ENCODE measurements at regions not wholly inside any gene's neighbourhood (a gene's known extent, or its start where the extent isn't known, plus 50 kb on each side); places are given as distances from the start of the nearest gene placed in this dataset.
"Not testable (repeated sequence)": the region's sequence is repeated elsewhere in the genome, so short reads cannot be mapped to it uniquely, and the experiment has no call there.

DNA sequence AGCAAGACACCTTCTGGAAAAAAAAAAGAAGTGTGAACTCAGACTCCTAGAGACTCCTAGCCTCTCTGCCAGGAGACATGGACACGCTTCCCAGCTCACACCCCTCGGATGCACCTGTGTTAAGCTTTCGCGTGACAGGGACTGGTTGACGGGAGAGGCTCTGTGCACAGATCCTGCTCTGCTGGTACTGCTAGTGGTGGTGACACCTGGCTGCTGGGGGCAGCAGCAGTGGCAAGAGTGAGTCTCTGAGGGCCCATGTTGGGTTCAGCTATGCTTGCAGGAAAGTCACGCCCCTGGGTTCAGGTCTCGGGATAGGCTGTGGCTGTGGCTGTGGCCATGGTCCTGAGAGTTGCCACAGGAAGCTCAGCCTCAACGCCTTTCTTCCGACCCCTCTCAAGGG lies 81.1 kb downstream of the XRCC2 start:
- no peak for DNase-seq

DNA sequence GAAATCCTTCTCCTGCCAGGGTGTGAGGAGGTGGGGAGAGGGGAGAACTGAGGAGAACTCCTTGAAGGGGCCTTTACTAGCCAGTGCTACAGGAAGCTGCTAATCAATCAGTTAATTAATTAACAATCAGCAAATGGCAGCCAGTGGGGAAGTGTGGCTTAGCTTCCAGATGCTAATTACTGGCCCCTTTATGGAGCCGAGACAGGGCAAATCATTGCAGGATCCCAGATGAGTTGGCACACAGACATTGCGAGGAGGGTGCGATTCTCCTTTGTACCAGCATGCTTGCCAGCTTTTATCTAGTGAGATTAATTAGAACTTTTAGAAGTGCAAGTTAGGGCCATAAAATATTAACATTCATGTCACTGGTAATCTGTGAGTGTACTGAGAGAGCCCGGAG lies 84.0 kb downstream of the XRCC2 start:
- DNase-seq: no peak

DNA sequence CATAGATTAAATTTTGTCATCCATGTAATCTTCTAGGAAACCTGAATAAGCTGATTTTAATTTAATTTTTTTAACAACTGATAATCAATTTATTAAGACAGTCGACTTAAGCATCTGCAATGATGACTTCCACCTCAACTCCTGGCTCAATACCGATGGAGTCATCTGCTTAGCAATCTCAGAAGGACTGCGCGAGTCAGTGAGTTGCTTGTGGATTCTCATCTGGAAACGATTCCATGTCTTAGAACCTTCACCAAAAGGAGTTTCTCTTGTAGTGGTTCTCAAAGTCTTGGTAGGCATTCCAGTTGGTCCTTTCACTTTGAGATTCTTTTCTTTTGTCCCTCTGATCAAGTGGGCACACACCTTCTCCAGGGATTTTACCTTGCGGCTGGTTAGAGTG lies 85.5 kb downstream of the XRCC2 start:
- no peak for DNase-seq

- DNase-seq: not testable (repeated sequence)
Measured at GRCh38 chr7:152589821-152590220, 86.1 kb downstream of the XRCC2 start.

GRCh38 chr7:152588350-152588749 lies 87.6 kb downstream of the XRCC2 start:
- DNase-seq: no peak

- no peak for DNase-seq
Measured at GRCh38 chr7:152587366-152587765, 88.6 kb downstream of the XRCC2 start.

DNA sequence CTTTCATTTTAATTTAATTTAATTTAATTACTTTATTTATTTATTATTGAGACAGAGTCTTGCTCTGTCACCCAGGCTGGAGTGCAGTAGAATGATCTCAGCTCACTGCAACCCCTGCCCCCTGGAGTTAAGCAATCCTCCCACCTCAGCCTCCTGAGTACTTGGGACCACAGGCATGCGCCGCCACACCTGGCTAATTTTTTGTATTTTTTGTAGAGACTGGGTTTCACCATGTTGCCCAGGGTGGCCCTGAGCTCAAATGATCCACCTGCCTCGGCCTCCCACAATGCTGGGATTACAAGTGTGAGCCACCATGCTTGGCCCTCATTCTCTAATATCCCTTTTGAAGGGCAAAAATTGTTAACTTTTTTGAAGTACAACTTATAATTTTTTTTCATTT lies 92.9 kb downstream of the XRCC2 start:
- no peak for DNase-seq

- no peak for DNase-seq
Measured at GRCh38 chr7:152579070-152579469, 96.9 kb downstream of the XRCC2 start.

DNA sequence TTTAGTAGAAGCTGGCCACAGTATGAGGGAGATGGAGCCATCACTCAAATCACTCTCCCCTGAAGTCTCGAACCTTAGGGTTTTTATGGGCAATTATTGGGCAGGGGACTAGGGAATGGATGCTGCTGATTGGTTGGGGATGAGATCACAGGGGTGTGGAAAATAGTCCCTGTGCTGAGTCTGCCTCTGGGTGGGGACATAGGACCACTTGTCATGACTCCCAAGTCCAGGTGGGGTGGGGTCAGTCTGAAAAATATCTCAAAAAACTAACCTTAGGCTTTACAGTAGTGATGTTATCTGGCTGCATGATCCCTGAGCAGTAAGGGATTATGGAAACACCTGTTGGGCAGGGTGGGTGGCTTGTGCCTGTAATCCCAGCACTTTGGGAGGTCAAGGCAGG lies 98.6 kb downstream of the XRCC2 start:
- DNase-seq: no peak

GRCh38 chr7:152574892-152575548 lies 100.9 kb downstream of the XRCC2 start:
- no peak for DNase-seq

DNA sequence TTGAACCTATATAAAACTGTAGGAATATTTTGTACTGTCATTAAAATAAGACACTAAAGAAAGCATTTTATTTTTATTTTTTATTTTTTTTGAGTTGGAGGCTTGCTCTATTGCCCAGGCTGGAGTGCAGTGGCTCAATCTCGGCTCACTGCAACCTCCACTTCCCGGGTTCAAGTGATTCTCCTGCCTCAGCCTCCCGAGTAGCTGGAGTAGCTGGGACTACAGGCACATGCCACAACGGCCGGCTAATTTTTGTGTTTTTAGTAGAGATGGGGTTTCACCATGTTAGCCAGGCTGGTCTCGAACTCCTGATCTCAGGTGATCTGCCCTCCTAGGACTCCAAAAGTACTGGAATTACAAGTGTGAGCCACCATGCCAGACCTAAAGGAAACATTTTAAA lies 102.8 kb downstream of the XRCC2 start:
- not testable (repeated sequence) for DNase-seq

GRCh38 chr7:152572101-152572500 lies 103.8 kb downstream of the XRCC2 start:
- no peak for DNase-seq

GRCh38 chr7:152571068-152571467 lies 104.9 kb downstream of the XRCC2 start:
- DNase-seq: no peak

GRCh38 chr7:152568972-152569371 lies 107.0 kb downstream of the XRCC2 start:
- no peak for DNase-seq

DNA sequence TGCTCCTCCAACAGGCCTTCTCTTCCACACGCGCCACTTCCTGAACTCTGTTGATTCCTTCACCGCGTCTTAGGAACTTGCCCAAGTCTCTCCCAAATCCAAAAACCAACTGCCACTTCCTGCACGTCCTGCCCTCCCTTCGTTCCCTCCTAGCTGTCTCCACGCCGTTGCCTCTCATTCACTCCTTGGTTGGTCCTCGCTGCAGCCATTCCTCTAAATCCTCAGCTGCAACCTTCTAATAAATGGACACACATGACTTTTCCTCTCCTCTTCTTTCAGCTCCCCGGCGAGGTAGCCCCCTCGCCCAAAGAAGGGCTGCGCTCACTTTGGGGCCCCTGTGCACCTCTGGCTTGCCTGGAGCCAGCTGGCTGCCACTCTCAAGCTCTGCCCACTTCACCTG lies 110.2 kb downstream of the XRCC2 start:
- DNase-seq: no peak

DNA sequence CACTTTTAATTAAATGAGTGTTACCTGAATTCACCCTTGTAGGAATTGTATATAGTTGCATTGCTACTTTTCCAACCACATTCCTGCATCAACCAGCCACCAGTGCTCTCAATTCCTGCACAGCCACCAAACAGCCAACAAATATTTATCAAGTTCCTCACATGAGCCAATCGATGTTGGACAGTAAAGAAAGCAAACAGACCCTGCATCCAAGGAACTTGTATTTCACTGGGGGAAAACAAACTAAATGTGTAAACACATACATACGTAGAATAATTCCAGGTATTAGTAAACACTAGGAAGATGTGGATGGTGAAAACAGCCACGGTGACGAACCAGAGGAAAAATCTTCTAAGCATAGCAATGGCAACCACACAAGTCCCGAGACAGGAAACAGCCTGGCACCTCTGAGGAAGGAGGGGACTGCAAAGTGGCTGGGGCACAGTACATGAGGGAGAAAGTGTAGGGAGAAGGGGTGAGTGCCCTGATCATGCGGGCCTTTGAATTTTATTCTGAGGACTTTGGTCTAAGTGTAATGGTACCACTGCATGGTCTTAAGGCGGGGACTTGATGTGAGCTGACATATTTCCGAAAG lies 111.2 kb downstream of the XRCC2 start:
- no peak for DNase-seq

DNA sequence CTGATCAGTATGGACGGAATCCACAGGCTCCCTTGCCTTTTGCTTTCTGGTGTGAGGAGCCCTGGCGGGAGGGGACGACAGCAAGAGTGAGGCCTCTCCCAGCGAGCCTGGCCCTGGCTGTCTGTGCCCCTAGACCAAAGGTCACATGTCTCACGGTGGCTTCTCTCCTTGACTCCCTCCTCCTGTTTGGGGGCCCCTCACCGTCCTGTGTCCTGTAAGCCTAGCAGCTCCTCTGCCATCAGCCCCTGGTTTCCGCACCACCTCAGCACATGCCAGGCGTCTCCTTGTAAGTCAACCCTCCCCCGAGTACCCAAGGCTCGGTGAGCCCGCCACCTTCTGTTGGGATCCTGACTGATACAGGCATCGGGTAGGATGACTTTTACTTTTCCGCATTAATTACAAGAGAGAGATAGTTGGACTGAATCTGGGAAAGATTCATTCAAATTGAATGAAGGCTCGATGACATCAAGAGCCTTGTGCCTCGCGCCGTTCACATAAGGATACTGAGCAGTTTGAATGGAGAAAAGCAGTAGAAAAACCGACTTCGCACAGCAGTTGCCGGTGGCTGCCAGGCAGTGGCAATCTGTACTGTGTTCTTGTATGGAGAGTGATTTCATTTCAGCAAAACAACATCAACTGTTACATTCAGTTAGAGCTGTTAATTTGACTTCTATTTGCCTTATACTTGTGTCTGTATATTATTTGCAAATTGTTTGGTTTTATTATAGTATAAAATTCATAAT lies 119.8 kb downstream of the XRCC2 start:
- DNase-seq: no peak

DNA sequence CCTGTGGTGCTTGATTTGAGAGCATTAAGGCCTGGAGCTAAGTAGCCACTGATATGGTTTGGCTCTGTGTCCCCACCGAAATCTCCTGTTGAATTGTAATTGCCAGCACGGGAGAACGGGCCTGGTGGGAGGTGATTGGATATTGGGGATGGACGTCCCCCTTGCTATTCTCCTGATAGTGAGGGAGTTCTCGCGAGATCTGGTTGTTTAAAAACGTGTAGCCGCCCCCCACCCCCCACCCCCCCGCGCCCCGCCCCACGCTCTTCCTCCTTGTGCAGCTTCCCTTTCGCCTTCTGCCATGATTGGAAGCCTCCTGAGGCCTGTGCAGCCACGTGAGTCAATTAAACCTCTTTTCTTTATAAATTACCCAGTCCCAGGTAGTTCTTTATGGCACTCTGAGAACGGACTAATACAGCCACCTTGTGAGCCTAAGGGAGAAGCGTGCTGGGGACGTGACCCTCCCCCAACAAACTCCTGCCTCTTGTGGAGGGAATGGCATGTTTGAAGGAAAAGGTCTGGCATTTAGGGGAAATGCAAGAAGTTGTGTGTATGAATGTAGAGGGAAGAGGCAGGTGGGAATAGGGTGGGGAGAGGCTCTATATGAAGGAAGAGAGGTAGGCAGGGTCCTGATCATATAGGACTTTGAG lies 118.0 kb upstream of the KMT2C start:
- DNase-seq: no peak

GRCh38 chr7:152551304-152552036 lies 115.7 kb upstream of the KMT2C start:
- no peak for DNase-seq

DNA sequence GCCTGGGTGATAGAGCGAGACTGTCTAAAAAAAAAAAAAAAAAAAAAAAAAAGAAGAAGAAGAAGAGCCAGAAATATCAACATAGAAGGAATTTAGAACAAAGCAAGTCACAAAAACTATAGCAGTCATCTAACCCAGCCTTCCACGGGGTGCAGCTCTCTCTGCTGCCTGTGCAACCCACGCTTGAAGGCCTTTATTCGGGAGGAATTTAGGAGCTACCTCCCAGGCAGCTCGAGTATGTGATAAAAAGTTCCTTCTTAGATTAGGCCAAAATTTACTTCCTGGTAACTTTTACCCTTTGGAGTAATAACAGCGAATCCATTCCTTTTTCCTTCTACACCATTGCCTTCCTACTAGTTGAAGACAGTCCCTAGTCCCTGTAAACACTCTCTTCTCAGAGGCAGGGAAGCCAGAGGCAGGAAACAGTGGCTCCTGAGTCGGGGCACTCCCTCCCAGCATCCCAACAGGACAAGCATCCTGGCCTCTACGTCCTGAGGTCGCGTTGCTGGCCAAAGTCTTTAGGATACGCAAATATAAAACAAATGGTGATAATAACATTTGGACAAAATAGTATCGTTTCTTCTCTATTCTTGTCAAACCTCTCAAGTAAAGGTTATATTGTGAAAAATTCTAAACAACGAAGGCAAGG lies 109.3 kb upstream of the KMT2C start:
- no peak for DNase-seq

GRCh38 chr7:152544481-152544927 lies 108.7 kb upstream of the KMT2C start:
- DNase-seq: no peak

GRCh38 chr7:152543799-152544198 lies 108.0 kb upstream of the KMT2C start:
- DNase-seq: no peak

- DNase-seq: no peak
Measured at GRCh38 chr7:152541892-152542291, 106.1 kb upstream of the KMT2C start.
